IgD-negative memory B cell (primary cell): ENCODE measurements at regions not wholly inside any gene's neighbourhood (a gene's known extent, or its start where the extent isn't known, plus 50 kb on each side); places are given as distances from the start of the nearest gene placed in this dataset.
"Not testable (repeated sequence)": the region's sequence is repeated elsewhere in the genome, so short reads cannot be mapped to it uniquely, and the experiment has no call there.

Source experiments
- H3K27ac Mint-ChIP-seq, 3 donors: one replicate each; pipeline ENCODE4 v1.8.0; 2020 to 2022; ENCODE audit warnings: mild to moderate bottlenecking in 3 of 3, mixed read lengths in 3 of 3, moderate library complexity in 1 of 3
- H3K27me3 Mint-ChIP-seq: one replicate; pipeline ENCODE4 v1.8.0; 2021; ENCODE audit warnings: mixed read lengths
- H3K36me3 Mint-ChIP-seq: one replicate; pipeline ENCODE4 v1.8.0; 2020; ENCODE audit warnings: mild to moderate bottlenecking, mixed read lengths
- H3K4me1 Mint-ChIP-seq, 3 donors: one replicate each; pipeline ENCODE4 v1.8.0; 2020 to 2022; ENCODE audit warnings: mixed read lengths in 3 of 3, mild to moderate bottlenecking in 1 of 3
- H3K4me3 Mint-ChIP-seq, 4 donors: one replicate each; pipeline ENCODE4 v1.8.0; 2020 to 2022; ENCODE audit warnings: mild to moderate bottlenecking in 4 of 4, mixed read lengths in 4 of 4, moderate library complexity in 3 of 4
- H3K9me3 Mint-ChIP-seq, 3 donors: one replicate each; pipeline ENCODE4 v1.8.0; 2020 to 2021; ENCODE audit warnings: mixed read lengths in 3 of 3, mild to moderate bottlenecking in 1 of 3

DNA sequence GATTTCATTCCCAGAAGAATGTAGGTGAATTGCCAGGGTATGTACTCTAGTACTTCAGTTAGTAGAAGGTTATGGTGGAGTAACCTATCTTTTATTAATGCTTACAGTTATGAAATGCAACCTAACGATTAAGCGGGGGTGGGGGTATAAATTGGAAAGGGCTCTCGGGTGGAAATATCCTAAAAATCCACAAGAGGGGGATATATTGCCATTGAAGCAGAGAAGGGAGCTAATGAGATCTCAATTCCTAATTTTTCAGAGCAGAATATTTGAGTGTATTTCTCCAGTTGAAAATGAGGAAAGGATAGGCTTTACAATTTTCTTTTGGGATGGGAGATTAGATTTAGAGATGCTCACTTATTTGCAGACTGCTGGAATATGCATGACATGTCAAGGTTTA is 90.8 kb downstream of the DNAJB9 start:
- H3K4me3 Mint-ChIP-seq, result no peak overlapping the region
- no peaks in the 10 kb centered on the region for H3K9me3 Mint-ChIP-seq

DNA sequence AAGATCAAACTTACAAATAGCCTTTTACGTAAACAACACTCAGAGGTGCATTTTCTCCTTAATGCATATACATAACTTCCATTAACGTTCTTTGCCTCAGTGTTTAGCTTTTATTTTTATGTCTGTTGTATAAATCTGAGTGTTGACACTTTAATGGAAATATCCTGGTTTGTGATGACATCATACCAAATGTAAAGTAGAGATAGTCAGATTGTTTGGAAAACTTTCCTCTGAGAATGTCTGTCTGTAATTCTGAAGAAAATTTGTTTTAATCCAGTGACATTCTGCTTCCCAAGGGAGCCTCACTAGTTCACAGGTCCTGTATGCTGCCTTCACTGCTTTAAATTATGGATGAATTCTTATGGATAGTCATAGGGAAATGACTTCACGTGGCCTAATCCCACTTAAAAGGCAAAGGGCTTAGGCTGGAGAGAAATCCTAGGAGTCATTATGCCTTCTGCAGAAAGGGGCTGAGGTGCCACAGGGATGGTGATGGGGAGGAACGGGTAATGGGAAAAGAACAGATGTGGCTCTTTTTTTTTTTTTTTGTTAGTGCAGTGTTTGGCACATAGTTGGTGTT is 93.2 kb downstream of the DNAJB9 start:
- no peak overlapping the region for H3K4me3 Mint-ChIP-seq
- peaks cover 3% of the 10 kb centered on the region for H3K27me3 Mint-ChIP-seq
- no peak overlapping the region for H3K27ac Mint-ChIP-seq
- H3K9me3 Mint-ChIP-seq, result no peaks in the 10 kb centered on the region
- no peaks in the 10 kb centered on the region for H3K36me3 Mint-ChIP-seq
- H3K4me1 Mint-ChIP-seq, result no peaks in the 10 kb centered on the region

More for the DNA sequence above, 90.8 kb downstream of the DNAJB9 start:
- H3K4me1 Mint-ChIP-seq, result no peaks in the 10 kb centered on the region
- H3K27ac Mint-ChIP-seq, result no peak overlapping the region
- H3K36me3 Mint-ChIP-seq, result no peaks in the 10 kb centered on the region
- H3K27me3 Mint-ChIP-seq, result peaks cover 2% of the 10 kb centered on the region

DNA sequence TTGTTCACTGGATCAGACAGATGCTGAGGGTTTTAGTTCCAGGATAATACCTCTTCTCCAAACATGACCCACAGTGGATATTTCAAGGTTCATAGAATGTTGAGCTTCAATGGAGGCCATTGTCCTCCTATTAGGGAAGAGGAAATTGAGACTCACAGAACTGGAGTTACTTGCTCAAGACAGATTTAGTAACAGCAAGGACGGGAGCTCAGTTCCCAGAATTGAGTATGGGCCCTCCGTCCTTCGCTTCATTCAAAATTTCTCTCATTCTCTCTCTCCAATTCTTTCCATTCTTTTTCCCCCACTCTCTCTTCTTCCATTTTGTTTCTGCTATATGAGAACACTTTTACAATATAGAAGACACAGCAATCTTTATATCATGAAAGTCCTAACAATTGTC is 94.0 kb downstream of the DNAJB9 start:
- peaks cover 0 to 2% (median 0%) of the 10 kb centered on the region in 3 donors for H3K9me3 Mint-ChIP-seq
- no peaks in the 10 kb centered on the region for H3K36me3 Mint-ChIP-seq
- peaks cover 3% of the 10 kb centered on the region for H3K27me3 Mint-ChIP-seq
- H3K4me3 Mint-ChIP-seq, result no peak overlapping the region
- H3K27ac Mint-ChIP-seq, result peak overlapping the region in 1 of 3 donors; percentile 19
- no peaks in the 10 kb centered on the region for H3K4me1 Mint-ChIP-seq

DNA sequence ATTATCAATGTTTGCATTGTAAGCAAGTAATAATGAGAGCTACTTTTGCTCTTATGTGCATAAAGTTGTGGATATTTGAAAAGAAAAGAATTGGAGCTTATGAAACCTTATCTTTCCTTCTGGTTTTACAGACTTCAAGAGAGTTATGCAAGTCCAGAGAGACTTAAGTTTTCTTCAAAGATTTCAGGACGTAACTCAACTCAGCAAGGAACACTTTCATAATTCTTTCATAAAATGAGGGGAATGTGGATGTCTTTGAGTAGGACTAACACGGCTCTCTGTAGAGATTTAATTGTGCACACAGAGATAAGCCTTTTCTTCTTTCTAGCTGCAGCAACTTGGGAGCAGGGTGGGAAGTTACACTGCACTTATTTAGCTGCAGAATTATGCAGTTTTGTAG is 97.5 kb downstream of the DNAJB9 start:
- Mint-ChIP-seq H3K27me3 (peaks cover 8% of the 10 kb centered on the region), H3K9me3 (peaks cover 0 to 7% (median 0%) of the 10 kb centered on the region in 3 donors), H3K27ac (no peak overlapping the region), H3K4me3 (no peak overlapping the region), H3K36me3 (no peaks in the 10 kb centered on the region), H3K4me1 (no peaks in the 10 kb centered on the region)

DNA sequence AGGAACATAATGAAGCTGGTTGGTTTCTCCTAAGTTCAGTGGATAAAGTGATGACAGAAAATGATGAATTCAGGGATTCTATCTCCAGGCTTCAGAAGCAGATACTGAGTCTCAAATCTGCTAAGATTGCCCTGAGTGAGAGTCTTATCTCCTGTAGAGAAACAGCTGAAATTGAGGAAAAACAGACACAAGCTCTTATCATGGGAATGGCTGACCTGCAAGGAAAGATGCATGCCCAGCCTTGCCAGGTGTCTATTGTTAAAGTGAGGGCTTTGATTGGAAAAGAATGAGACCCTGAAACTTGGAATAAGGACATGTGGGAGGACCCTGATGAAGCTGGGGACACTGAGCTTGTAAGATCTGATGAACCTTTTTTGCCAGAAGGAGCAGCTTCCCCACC is 100.3 kb downstream of the DNAJB9 start:
- Mint-ChIP-seq H3K36me3 (no peaks in the 10 kb centered on the region), H3K9me3 (peaks cover 0 to 7% (median 2%) of the 10 kb centered on the region in 3 donors), H3K27ac (no peak overlapping the region), H3K4me1 (no peaks in the 10 kb centered on the region), H3K4me3 (no peak overlapping the region), H3K27me3 (peaks cover 6% of the 10 kb centered on the region)

DNA sequence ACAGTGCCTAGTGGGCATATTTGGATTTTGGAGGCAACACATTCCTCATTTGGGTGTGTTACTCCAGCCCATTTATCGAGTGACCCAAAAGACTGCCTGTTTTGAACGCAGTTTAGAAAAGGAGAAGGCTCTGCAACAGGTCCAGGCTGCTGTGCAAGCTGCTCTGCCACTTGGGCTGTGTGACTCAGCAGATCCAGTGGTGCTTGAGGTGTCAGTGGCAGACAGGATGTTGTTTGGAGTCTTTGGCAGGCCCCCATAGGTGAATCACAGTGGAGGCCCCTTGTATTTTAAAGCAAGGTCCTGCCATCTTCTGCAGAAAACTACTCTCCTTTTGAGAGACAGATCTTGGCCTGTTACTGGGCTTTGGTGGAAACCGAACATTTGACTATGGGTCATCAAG is 104.0 kb downstream of the DNAJB9 start:
- not testable (repeated sequence) for H3K4me3 Mint-ChIP-seq, H3K9me3 Mint-ChIP-seq, H3K27ac Mint-ChIP-seq, H3K36me3 Mint-ChIP-seq, H3K27me3 Mint-ChIP-seq, H3K4me1 Mint-ChIP-seq

DNA sequence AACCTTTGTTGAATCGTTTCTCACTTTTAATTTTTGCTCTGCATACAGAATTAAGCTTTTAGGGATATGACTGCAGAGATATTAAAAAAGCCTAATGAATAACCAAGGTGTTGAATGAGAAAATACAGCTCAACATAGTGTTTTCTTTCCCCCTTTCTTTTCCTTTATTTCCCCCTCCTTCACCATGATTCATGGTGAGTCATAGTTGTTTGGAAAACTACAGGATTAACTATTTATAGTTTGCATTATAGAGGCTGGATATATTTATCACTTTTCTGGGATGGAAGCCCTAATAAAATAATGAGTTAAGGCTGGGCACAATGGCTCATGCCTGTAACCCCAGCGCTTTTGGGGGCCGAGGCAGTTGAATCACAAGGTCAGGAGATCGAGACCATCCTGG is 115.0 kb downstream of the DNAJB9 start:
- Mint-ChIP-seq H3K27ac (no peak overlapping the region), H3K27me3 (no peaks in the 10 kb centered on the region), H3K36me3 (no peaks in the 10 kb centered on the region), H3K9me3 (peaks cover 0 to 3% (median 3%) of the 10 kb centered on the region in 3 donors), H3K4me3 (no peak overlapping the region), H3K4me1 (no peaks in the 10 kb centered on the region)

DNA sequence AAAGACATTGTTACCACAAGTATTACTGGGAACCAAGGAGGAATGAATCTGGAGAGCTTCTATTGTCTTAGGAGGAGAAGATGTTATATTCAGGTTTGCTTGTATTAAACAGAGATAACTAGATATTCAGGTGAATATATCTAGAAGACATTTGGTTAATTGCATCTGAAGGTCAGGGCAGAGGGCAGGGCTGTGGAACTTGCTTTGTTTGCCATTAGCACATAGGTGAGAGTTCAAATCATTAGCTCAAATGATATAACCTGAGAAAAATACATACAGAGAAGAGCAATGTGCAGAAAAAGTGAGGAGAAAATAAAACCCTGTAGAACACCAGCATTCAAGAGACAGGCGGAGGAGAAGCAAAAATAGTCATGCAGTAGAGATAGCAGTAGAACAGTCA is 116.8 kb downstream of the DNAJB9 start:
- no peaks in the 10 kb centered on the region for H3K4me1 Mint-ChIP-seq
- H3K9me3 Mint-ChIP-seq, result peaks cover 0 to 3% (median 3%) of the 10 kb centered on the region in 3 donors
- no peak overlapping the region for H3K27ac Mint-ChIP-seq
- no peaks in the 10 kb centered on the region for H3K27me3 Mint-ChIP-seq
- no peak overlapping the region for H3K4me3 Mint-ChIP-seq
- H3K36me3 Mint-ChIP-seq, result no peaks in the 10 kb centered on the region

DNA sequence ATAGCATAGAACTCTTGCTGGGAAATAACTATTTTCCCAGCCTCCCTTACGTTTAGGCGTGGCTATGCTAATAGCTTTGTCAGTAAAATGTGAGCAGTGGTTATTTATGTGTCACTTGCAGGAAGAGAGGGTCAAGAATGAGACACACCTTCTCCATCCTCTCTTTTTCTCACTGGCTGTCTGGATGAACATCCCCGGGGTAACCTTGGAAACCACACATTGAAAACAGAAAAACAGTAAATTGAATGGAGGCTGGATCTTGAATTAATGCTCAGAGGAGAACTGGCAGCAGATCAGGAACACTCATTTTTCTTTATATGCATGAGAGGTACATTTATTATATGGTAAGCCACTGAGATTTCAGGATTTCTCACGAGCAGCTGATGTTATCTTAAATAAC is 127.6 kb downstream of the DNAJB9 start:
- no peaks in the 10 kb centered on the region for H3K36me3 Mint-ChIP-seq
- H3K4me1 Mint-ChIP-seq, result no peaks in the 10 kb centered on the region
- no peak overlapping the region for H3K4me3 Mint-ChIP-seq
- H3K27me3 Mint-ChIP-seq, result peaks cover 3% of the 10 kb centered on the region
- H3K27ac Mint-ChIP-seq, result no peak overlapping the region
- H3K9me3 Mint-ChIP-seq, result peaks cover 0 to 1% (median 0%) of the 10 kb centered on the region in 3 donors

DNA sequence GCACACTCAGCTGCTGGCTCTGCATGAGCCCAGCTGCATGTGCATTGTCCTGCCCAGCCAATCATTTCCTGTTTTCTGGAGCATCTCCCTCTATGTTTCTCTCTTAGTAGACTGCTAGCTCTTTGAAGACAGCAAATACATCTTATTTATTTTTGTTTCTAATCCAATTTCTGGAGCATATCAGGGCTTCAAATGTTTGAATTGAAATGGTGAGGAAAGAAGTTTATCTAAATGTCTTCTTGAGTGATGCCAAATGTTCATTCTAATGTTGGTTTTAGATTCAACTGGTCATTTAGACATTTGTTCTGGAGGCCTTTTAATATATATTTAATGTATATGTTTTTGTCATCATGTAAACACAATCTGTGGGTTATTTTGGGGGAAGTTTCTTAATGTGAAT is 141.9 kb downstream of the DNAJB9 start:
- peaks cover 5% of the 10 kb centered on the region for H3K27me3 Mint-ChIP-seq
- H3K9me3 Mint-ChIP-seq, result peaks cover 0 to 4% (median 0%) of the 10 kb centered on the region in 3 donors
- no peak overlapping the region for H3K4me3 Mint-ChIP-seq
- H3K4me1 Mint-ChIP-seq, result no peaks in the 10 kb centered on the region
- H3K27ac Mint-ChIP-seq, result no peak overlapping the region
- H3K36me3 Mint-ChIP-seq, result peaks cover 3% of the 10 kb centered on the region

DNA sequence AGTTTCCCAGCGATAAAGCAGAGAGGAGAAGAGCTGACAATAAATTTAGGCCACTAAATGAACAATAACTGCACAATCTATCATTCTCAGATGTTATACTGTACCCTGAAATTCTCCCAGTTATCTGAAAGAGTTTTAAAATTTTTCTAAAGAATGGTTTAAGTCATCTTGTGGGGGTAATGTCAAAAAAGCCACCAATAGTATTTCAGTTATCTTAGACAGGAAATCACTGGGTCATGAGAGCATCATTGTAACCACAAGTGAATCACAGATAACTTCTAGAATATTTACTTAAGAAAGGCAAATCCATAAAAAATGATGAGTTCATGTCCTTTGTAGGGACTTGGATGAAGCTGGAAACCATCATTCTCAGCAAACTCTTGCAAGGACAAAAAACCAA is 147.1 kb downstream of the DNAJB9 start:
- Mint-ChIP-seq H3K9me3 (peaks cover 0 to 1% (median 0%) of the 10 kb centered on the region in 3 donors), H3K4me1 (no peaks in the 10 kb centered on the region), H3K4me3 (no peak overlapping the region), H3K27me3 (peaks cover 5% of the 10 kb centered on the region), H3K36me3 (no peaks in the 10 kb centered on the region), H3K27ac (no peak overlapping the region)

DNA sequence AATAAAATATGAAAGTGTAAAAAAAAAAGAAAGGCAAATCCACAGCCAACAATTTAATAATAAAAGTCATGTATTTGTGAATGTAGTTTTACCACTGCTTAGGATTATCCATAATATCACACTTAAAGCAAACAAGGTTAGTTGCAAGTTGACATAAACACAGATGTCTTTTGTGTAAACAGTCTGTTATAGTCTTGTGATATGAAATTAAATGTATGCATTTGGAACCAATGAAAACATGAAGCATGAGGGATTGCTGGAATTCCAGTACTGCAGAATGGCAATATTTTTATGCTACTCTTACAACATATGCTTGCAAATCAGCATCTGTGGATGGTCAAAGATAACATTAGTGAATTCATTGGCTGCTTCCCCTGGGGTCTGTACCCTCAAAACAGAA is 148.1 kb downstream of the DNAJB9 start:
- Mint-ChIP-seq H3K4me1 (no peaks in the 10 kb centered on the region), H3K27me3 (peaks cover 5% of the 10 kb centered on the region), H3K9me3 (peaks cover 0 to 1% (median 0%) of the 10 kb centered on the region in 3 donors), H3K4me3 (no peak overlapping the region), H3K27ac (no peak overlapping the region), H3K36me3 (no peaks in the 10 kb centered on the region)

DNA sequence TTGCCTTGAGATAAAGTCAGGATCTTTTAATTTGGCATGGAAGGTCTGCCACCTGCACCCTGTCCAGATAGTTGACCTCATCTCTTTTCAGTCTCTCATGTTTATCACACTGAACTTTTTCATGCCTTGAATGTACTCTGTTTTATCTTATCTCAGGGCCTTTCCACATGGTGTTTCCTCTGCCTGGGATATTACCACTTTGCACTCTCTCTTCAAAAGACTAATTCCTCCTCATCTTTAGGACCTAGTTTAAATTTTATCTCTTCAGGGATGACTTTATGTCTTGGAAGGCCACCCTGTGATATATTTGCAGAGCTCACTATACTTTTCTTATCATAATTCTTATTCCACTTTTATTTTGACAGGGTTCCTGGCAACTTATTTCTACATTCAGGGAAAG is 150.0 kb downstream of the DNAJB9 start:
- H3K4me3 Mint-ChIP-seq, result no peak overlapping the region
- H3K27me3 Mint-ChIP-seq, result peaks cover 2% of the 10 kb centered on the region
- no peak overlapping the region for H3K27ac Mint-ChIP-seq
- H3K9me3 Mint-ChIP-seq, result peaks cover 0 to 1% (median 0%) of the 10 kb centered on the region in 3 donors
- no peaks in the 10 kb centered on the region for H3K4me1 Mint-ChIP-seq
- H3K36me3 Mint-ChIP-seq, result no peaks in the 10 kb centered on the region

DNA sequence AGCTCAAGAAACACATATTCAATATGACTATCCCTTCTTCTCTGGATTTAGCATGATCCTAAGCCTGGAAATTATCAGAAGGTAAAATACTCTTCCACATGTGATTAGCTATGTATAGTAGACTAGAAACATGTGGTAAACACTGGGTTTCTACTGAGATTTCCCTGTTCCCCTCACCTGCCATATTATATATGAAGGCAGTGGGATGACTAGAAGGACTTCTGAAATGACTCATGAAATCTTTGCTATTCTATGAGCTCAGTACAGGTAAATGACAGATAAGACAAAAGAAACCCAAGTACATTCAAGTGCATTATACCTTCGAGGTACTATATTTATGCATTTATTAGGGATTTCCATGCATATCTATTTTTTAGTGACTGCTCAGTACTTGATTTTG is 152.9 kb downstream of the DNAJB9 start:
- Mint-ChIP-seq H3K4me1 (no peaks in the 10 kb centered on the region), H3K9me3 (peaks cover 0 to 1% (median 0%) of the 10 kb centered on the region in 3 donors), H3K27ac (no peak overlapping the region), H3K27me3 (peaks cover 2% of the 10 kb centered on the region), H3K36me3 (no peaks in the 10 kb centered on the region), H3K4me3 (no peak overlapping the region)

DNA sequence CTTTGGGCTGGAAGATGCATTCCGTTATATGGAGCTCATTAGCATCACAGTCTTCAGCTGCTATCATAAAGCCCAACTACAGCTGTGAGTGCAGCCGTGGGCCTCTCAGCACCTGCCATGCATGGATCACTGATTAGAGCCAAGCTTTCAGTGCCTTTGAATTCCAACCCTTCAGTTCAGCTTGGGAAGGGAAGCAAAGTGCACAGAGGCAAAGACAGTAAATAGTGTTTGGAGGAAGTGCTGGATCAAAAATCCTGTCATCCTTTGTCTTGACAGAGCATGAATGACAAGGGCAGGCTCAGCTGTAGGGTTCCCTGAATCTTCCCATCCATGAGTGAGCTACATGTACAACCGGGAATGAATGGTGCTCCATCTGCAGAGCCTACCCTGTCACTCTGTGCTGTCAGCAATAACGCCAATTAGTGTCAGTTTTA is 153.7 kb downstream of the DNAJB9 start:
- no peak overlapping the region for H3K4me3 Mint-ChIP-seq
- peaks cover 0 to 1% (median 0%) of the 10 kb centered on the region in 3 donors for H3K9me3 Mint-ChIP-seq
- peaks cover 2% of the 10 kb centered on the region for H3K27me3 Mint-ChIP-seq
- no peak overlapping the region for H3K27ac Mint-ChIP-seq
- no peaks in the 10 kb centered on the region for H3K4me1 Mint-ChIP-seq
- no peaks in the 10 kb centered on the region for H3K36me3 Mint-ChIP-seq

DNA sequence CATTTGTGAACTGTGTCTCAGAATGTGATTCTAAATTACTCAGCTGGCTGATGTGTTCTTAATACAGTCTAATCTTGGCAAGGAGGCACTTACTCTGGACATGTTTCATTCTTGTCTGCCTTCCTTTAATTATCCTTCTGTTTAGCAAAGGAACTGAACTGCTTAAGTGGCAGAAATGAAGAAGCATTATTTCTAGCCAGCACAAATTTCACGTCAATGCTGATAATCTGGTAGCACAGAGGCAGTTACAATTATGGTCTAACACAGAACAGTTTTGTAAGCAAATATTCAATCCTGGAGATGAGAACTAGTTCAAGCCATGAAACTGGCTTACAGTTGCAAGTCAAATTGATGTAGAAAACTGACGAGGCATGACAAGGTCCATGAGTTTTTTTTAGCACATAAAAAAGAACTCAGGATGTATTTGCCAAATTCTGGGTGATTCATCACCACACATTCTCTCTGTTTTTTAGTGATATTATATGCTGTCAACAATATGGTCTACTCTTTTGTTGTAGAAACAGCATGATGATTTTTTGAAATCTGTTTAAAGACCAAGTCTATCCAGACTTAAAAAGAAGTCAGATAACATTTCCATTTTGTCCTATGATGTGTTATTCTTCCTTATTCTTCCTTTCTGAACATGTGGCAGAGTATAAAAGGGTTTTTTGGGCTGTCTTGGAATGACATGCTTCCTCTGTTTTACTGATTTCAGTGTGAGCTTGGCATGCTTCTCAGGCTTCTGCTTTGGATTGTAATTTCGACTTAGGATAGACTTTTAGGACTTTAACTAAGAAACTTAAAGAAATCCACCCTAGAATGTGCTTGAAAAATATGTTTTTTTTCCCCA is 154.8 kb downstream of the DNAJB9 start:
- H3K27ac Mint-ChIP-seq, result no peak overlapping the region
- peaks cover 2% of the 10 kb centered on the region for H3K27me3 Mint-ChIP-seq
- H3K4me1 Mint-ChIP-seq, result no peaks in the 10 kb centered on the region
- no peaks in the 10 kb centered on the region for H3K36me3 Mint-ChIP-seq
- H3K9me3 Mint-ChIP-seq, result peaks cover 0 to 2% (median 1%) of the 10 kb centered on the region in 3 donors
- H3K4me3 Mint-ChIP-seq, result no peak overlapping the region
